Adrenal gland (tissue), 9 donors: ENCODE measurements at regions not wholly inside any gene's neighbourhood (a gene's known extent, or its start where the extent isn't known, plus 50 kb on each side); places are given as distances from the start of the nearest gene placed in this dataset.

Experiments used
- DNase-seq, 7 donors: peaks; one replicate each; pipeline ENCODE4 v3.0.0-alpha.2; 2019 to 2020
- H3K27ac ChIP-seq, 5 donors: fragments of 200-600 bp; sonication (generic) in 4 of 5; 1 replicate in 3 of 5; 2 replicates in 2 of 5; pipeline versions ENCODE4 v1.5.1 to v1.8.0; 2016 to 2020; ENCODE audit warnings: mild to moderate bottlenecking in 1 of 5
- H3K27me3 ChIP-seq: fragments of 200-600 bp; 2 replicates; pipeline ENCODE4 v1.8.0; 2021
- H3K36me3 ChIP-seq, 2 donors: fragments of 200-600 bp; replicated peaks in 1 of 2; 1 replicate in 1 of 2; 2 replicates in 1 of 2; pipeline versions ENCODE4 v1.5.1 to v1.8.0; 2018 to 2022
- H3K4me1 ChIP-seq, 2 donors: fragments of 200-600 bp; replicated peaks in 1 of 2; 1 replicate in 1 of 2; 2 replicates in 1 of 2; pipeline versions ENCODE4 v1.5.1 to v1.8.0; 2018 to 2021
- H3K4me3 ChIP-seq, 4 donors: fragments of 200-600 bp; sonication (generic) in 3 of 4; one replicate each; pipeline ENCODE4 v1.5.1; 2016 to 2018
- H3K9me3 ChIP-seq, 3 donors: fragments of 200-600 bp; sonication (generic) in 1 of 3; replicated peaks in 1 of 3; 1 replicate in 2 of 3; 2 replicates in 1 of 3; pipeline versions ENCODE4 v1.5.1 to v1.8.0; 2016 to 2021
- POLR2A ChIP-seq, 2 donors: fragments of 450-650 bp; IDR thresholded peaks; one replicate each; pipeline ENCODE4 v1.6.1; 2017; ENCODE audit warnings: antibody characterized with exemption in 2 of 2, mild to moderate bottlenecking in 2 of 2, moderate library complexity in 1 of 2
- WGBS, 4 donors: extraction: QIAGEN DNeasy Blood & Tissue Kit in 2 of 4; methylation state at CpG; one replicate each; pipeline versions ENCODE4 v1.1.5 to v1.1.7; 2013 to 2017; 5-methylcytosine and 5-hydroxymethylcytosine counted together
- intact Hi-C, 2 donors: fragments of 100-400 bp; cut with DNase I; formaldehyde crosslinking; loops; one replicate each; pipeline versions ENCODE4 v1.14.1 to v1.15.0; 2022 to 2023
- TF ChIP-seq, protein P1 (sequence below), 6 experiments: fragments of 450-650 bp in 4 of 6; fragments of 200-600 bp in 2 of 6; sonication (generic) in 1 of 6; IDR thresholded peaks; 1 replicate in 5 of 6; 2 replicates in 1 of 6; pipeline versions ENCODE4 v1.5.1 to v1.8.0; 2016 to 2021; ENCODE audit warnings: antibody characterized with exemption in 6 of 6, mild to moderate bottlenecking in 2 of 6, moderate library complexity in 1 of 6
- donor health status: healthy with polysubstance abuse.
- donor health status: Bipolar disorder and iron deficiency.
- donor health status: DM: yes; HTN: yes; CAD: no.
- donor health status: DM: no; HTN: no; CAD: no.
- donor health status: DM: no; HTN: no; CAD: no.

DNA sequence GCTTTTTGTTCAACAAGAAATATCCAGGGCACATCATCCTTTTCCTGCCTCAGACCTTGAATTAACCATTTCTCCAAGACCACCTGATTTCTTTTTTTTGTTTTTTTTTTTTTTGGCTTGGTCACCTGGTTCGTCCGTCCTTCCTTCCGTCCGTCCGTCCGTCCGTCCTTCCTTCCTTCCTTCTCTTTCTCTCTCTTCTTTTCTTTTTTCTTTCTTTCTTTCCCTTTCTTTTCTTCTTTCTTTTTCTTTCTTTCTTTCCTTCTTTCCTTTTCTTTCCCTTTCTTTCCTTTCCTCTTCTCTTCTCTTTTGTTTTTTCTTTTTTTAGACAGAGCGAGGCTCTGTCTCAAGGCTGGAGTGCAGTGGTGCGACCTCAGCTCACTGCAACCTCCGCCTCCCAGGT, 80.7 kb downstream of the TET3 start:
- TF ChIP-seq, protein P1, sequence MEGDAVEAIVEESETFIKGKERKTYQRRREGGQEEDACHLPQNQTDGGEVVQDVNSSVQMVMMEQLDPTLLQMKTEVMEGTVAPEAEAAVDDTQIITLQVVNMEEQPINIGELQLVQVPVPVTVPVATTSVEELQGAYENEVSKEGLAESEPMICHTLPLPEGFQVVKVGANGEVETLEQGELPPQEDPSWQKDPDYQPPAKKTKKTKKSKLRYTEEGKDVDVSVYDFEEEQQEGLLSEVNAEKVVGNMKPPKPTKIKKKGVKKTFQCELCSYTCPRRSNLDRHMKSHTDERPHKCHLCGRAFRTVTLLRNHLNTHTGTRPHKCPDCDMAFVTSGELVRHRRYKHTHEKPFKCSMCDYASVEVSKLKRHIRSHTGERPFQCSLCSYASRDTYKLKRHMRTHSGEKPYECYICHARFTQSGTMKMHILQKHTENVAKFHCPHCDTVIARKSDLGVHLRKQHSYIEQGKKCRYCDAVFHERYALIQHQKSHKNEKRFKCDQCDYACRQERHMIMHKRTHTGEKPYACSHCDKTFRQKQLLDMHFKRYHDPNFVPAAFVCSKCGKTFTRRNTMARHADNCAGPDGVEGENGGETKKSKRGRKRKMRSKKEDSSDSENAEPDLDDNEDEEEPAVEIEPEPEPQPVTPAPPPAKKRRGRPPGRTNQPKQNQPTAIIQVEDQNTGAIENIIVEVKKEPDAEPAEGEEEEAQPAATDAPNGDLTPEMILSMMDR (IDR thresholded peaks at IDR 0.05) = no peak
- TF ChIP-seq POLR2A (IDR thresholded peaks at IDR 0.05) = no peak

GRCh38 chr2:74066491-74067203, 81.1 kb downstream of the BOLA3 start:
- DNase-seq = no peak
- no peaks in the 10 kb centered on the region for H3K9me3 ChIP-seq
- H3K36me3 ChIP-seq = no peaks in the 10 kb centered on the region
- no peak overlapping the region for H3K27ac ChIP-seq
- no peaks in the 10 kb centered on the region for H3K27me3 ChIP-seq
- no peaks in the 10 kb centered on the region for H3K4me1 ChIP-seq
- intact Hi-C loops = no loop called here
- TF ChIP-seq, protein P1 (IDR thresholded peaks at IDR 0.05) = no peak
- no peak for TF ChIP-seq POLR2A (IDR thresholded peaks at IDR 0.05)
- no peak overlapping the region for H3K4me3 ChIP-seq
- WGBS, 4 donors = 69 to 77% (median 75%) methylated on average over 3 of the region's 3 CpGs

More for the DNA sequence above, 80.7 kb downstream of the TET3 start:
- no peak overlapping the region for H3K4me3 ChIP-seq
- no peaks in the 10 kb centered on the region for H3K36me3 ChIP-seq
- H3K27ac ChIP-seq = no peak overlapping the region
- H3K9me3 ChIP-seq = no peaks in the 10 kb centered on the region
- no peaks in the 10 kb centered on the region for H3K4me1 ChIP-seq
- intact Hi-C loops = no loop called here
- no peaks in the 10 kb centered on the region for H3K27me3 ChIP-seq
- DNase-seq = no peak
- WGBS, 4 donors = 90 to 98% (median 94%) methylated on average over 10 of the region's 10 CpGs

- 95 to 99% (median 99%) methylated on average over 4 of the region's 4 CpGs for WGBS, 4 donors
- intact Hi-C loops = no loop called here
- H3K36me3 ChIP-seq = no peaks in the 10 kb centered on the region
- no peak for TF ChIP-seq POLR2A (IDR thresholded peaks at IDR 0.05)
- TF ChIP-seq, protein P1 (IDR thresholded peaks at IDR 0.05) = no peak
- no peaks in the 10 kb centered on the region for H3K9me3 ChIP-seq
- H3K27me3 ChIP-seq = no peaks in the 10 kb centered on the region
- no peak for DNase-seq
- no peak overlapping the region for H3K4me3 ChIP-seq
- H3K27ac ChIP-seq = no peak overlapping the region
- H3K4me1 ChIP-seq = no peaks in the 10 kb centered on the region
These were observed 80.4 kb downstream of the BOLA3 start for GRCh38 chr2:74067221-74067747.

DNA sequence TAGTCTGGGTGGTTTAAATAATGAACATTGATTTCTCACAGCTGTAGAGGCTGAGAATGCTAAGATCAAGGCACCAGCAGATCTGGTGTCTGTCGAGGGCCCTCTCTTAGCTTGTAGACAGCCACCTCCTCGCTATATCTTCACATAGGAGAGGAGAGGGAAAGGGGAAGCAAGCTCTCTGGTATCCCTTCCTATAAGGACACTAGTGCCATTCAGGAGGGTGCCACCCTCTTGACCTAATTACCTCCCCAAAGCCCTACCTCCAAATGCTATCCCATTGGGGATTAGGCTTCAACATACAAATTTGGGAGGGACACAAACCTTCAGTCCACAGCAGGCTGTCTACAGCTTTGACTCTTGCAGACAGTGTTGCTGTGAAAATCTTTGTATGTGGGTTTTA, 76.7 kb downstream of the BOLA3 start:
- intact Hi-C loops = loop anchor here in 1 of 2 donors (10.0 kb wide), 1 partner anchor 76 kb away; no protein-coding TSS in a partner anchor
- no peak for DNase-seq
- no peak for TF ChIP-seq POLR2A (IDR thresholded peaks at IDR 0.05)
- TF ChIP-seq, protein P1 (IDR thresholded peaks at IDR 0.05) = no peak
- no peak overlapping the region for H3K4me3 ChIP-seq
- WGBS, 4 donors = 89 to 100% (median 94%) methylated on average over 2 of the region's 2 CpGs
- no peaks in the 10 kb centered on the region for H3K36me3 ChIP-seq
- H3K4me1 ChIP-seq = no peaks in the 10 kb centered on the region
- H3K27me3 ChIP-seq = no peaks in the 10 kb centered on the region
- no peak overlapping the region for H3K27ac ChIP-seq
- no peaks in the 10 kb centered on the region for H3K9me3 ChIP-seq
